Dermis blood vessel endothelial cell (primary cell): ENCODE measurements at regions not wholly inside any gene's neighbourhood (a gene's known extent, or its start where the extent isn't known, plus 50 kb on each side); places are given as distances from the start of the nearest gene placed in this dataset.
"Not testable (repeated sequence)": the region's sequence is repeated elsewhere in the genome, so short reads cannot be mapped to it uniquely, and the experiment has no call there.

Experiments
- DNase-seq: peaks from one replicate; pipeline ENCODE4 v3.0.0; 2010

GRCh38 chr21:21858502-21859334, 860.5 kb downstream of the NCAM2 start:
- no peak for DNase-seq

GRCh38 chr21:21860888-21861287, 862.7 kb downstream of the NCAM2 start:
- no peak for DNase-seq

GRCh38 chr21:21864321-21864840, 866.2 kb downstream of the NCAM2 start:
- DNase-seq = no peak

GRCh38 chr21:21897275-21897883, 899.2 kb downstream of the NCAM2 start:
- DNase-seq = no peak

GRCh38 chr21:21898801-21899200, 900.6 kb downstream of the NCAM2 start:
- DNase-seq = no peak

GRCh38 chr21:21902416-21902815, 904.2 kb downstream of the NCAM2 start:
- not testable (repeated sequence) for DNase-seq

GRCh38 chr21:21907271-21907670, 909.1 kb downstream of the NCAM2 start:
- no peak for DNase-seq

- no peak for DNase-seq
These were observed 917.6 kb downstream of the NCAM2 start for GRCh38 chr21:21915816-21916215.

DNA sequence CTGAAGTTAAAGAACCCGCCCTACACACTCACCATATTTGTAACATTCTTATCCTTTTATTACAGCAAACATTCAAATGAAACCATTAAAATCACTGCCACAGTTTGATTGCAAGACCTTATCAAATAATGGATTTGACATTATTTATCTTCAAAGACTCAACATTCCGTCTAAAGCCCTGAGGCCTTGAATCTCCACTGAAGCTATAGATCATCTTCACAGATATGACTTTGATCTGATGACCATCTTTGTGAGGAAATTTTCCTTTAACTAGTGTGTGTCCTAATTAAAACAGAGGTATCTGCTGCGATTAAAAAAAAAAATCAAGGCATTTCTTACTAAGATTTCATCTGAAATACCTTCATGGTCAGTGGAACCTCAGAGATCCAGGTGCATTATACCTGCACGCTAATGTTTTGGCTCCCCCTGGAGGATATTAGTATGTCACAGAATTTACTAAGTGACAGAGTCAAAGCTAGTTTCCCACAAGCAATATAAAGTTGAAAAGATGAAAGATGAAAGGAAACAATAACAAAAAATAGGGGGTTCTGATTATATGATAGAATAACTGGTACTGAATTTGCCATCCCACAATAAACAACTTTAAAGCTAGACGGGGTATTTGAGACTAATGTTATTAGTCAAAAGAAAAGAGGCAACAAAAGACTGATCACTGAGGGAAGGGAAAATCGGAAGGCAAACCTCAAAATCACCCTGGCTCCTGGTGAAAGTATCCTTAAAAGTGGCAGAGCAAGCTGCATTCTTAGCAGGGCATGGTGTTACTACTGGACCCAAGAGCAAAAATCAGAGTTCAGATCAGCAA, 923.4 kb downstream of the NCAM2 start:
- DNase-seq = no peak

DNA sequence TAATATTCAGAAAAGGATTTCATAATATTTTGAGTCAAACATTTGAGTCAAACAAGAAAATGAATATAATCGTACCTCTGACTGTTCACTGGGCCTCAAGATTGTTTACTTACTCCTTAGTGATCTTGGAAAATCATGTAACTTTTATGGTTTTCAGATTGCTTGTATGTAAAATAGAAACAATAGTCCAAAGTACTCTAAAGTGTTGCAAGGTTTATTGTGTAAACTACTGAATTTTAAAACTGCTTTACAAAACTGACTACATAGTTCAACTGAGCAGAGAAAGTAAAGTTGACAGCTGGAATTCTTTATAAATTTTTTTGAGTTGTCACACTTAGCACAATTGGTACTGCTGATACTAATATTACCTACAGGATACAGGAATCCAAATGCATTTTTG, 931.0 kb downstream of the NCAM2 start:
- DNase-seq = no peak

DNA sequence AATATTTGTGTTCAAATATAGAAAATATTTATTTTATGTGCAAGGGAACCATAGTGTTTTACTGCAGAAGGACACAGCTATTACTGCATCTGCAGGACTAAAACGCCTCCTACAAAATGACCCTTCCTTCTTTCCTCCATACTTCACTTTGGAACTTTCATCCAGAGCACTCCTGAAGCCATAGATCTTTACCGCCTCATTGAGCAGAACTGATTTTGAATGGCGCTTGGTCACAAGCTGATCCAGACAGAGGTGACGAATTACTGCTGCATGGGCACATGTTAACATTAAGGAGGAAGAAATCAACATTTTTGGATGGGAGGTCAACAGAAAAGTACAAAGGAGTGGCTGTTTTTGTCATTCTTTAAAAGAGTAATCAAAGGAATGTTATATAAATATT, 931.6 kb downstream of the NCAM2 start:
- no peak for DNase-seq

DNA sequence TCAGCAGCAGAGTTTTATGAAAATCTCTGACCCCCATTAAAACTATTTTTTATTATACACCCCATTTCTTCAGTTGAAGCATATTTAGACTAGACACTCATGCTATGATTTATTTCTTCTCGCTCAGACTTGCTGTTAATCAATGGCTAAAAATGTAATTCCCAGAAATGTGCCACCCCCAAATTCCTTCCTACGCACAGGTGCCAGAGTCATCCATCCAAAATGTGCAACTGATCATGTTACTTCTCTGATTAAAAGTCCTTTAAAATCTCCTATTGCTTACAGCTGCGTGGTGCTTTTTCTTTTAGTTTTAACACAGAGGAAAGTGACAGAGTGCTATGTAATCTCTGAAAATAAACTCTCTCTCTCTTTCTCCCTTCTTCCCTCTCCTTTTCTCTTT, 954.4 kb downstream of the NCAM2 start:
- DNase-seq = no peak

DNA sequence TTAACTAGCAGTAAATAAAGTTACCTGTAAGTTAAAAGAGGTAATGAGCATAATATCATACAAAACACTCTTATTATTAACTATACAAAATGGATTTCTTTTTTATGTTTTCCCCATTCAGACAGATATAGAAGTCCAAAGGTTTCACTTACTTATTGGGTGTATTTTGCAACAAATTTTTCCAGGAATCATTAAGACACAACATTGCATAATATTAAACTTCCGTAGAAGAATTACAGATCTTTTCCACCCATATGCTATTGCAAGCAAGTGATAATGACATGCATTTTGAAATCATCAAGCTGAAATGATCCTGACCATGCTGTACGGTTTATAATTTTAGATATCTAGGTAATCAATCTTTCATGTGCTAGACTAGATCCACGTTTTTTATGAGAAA, 957.0 kb downstream of the NCAM2 start:
- DNase-seq = no peak

GRCh38 chr21:21957490-21957889, 959.3 kb downstream of the NCAM2 start:
- DNase-seq = no peak

DNA sequence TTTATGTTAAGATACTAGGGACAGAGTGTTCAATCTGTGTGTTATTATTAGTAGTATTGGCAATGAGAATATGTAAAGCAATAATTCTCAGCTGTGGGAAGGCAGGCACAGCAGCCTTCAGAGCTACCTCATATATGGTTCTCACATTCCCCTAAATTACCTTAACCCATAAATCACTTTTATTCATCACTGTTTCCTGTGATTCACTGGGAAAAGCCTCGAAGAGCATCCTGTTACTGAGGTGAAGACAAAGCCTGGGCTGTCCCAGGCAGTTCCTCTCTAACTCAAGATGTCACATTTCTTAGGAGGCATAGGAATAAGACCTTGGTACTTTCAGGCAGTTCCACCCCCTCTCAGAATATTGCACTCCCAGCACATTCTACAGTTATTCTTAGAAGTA, 965.7 kb downstream of the NCAM2 start:
- no peak for DNase-seq

DNA sequence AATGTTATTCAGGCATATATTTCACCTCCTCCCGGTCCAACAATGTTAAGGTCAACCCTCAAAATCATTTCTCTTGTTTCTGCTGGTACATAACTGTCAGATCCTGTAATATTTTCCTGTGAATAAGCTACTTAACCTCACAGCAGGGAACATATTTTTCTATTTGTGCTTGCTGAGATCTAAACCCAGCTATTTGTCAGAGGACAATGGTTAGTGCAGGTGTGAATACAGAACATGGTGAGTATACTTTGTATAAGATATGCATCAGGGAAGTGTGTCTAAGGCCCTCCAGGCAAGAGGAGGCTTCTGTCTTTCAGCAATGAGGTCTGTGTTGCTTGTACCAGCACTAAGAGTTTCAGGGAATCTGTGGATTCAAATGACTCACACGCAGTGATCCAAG, 970.6 kb downstream of the NCAM2 start:
- DNase-seq = no peak

DNA sequence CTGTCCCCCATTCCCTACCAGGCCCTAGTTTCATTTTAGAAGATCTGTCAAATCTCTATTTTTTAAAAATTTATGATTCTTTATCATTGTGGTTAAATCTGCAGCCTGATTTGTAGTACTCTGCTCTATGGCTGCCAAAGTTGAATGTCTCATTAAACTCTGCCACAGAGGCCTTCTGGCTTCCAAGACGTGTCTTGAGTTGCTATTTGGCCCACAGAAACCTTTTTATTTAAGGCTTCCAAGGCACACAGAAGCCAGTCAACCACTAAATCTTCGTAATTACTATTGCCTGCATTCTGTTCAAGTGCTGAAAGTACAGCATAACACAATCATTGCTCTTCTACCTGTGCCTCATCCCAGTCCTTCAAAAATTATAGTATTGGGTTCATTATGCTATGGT, 971.0 kb downstream of the NCAM2 start:
- DNase-seq = no peak

DNA sequence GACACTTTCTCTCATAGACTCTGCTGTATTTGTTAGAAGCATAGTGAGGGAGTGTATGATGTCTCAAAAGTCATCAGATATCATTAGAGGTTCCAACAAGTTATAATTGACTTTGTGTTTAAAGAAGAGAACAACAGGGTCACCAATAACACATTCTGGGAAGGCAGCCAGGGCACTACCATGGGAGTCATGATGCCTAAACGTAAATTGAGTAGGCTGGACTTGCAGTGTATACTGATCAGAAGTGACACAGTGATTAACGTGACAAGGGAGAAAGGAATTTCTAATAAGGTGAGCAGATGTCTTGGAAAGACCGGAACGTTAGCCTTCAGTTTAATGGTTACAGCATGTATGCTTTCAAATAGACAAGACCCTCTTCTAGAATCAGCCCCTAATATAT, 973.2 kb downstream of the NCAM2 start:
- DNase-seq = no peak

DNA sequence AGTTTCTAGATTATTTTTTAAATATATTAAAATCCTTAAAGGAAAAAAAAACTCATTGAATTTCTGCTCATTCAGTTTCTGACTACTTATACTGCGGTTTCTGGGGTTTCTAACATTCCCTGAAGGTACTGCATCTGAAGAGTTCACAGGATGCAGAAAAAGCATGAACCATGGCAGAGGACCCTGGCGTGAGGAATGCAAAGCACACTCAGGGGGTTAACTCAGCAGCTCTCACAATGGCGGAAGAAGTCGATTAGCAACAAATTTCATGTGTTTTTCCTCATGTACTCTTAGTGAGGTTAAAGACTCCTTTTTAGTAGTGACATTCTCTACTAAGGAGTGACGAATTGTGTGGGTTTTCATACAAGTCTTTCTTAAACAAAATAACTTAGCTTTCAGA, 975.6 kb downstream of the NCAM2 start:
- no peak for DNase-seq

GRCh38 chr21:21996891-21997290, 998.7 kb downstream of the NCAM2 start:
- DNase-seq = no peak

GRCh38 chr21:21997390-21998333, 999.5 kb downstream of the NCAM2 start:
- DNase-seq = no peak

- DNase-seq = no peak
These were observed 1021.6 kb downstream of the NCAM2 start for GRCh38 chr21:22019766-22020165.
